GF-D8 (cell line): ENCODE measurements at regions not wholly inside any gene's neighbourhood (a gene's known extent, or its start where the extent isn't known, plus 50 kb on each side); places are given as distances from the start of the nearest gene placed in this dataset.
"Not testable (repeated sequence)": the region's sequence is repeated elsewhere in the genome, so short reads cannot be mapped to it uniquely, and the experiment has no call there.

ENCODE experiments used
- DNase-seq: peaks from one replicate; lab custom pipeline; 2025; lab: John Stamatoyannopoulos, UW

DNA sequence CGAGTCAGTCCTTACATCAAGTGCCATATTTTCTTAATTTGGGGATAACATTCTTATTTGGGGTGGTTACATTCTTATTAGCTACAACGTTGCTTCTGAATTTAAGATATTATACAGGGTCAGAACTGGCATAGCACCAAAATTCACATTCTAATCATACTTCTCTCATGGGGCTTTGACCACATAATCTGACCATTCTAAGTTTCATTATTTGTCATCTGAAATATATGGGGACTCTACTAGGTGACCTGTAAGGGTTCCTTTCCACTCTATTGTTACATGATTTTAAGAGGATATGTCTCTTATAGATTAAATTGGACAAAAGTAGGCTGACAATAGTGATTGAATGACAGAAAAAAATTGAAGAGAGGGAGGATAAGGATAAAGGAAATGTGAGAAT, 536.5 kb downstream of the KCTD12 start:
- DNase-seq = no peak

DNA sequence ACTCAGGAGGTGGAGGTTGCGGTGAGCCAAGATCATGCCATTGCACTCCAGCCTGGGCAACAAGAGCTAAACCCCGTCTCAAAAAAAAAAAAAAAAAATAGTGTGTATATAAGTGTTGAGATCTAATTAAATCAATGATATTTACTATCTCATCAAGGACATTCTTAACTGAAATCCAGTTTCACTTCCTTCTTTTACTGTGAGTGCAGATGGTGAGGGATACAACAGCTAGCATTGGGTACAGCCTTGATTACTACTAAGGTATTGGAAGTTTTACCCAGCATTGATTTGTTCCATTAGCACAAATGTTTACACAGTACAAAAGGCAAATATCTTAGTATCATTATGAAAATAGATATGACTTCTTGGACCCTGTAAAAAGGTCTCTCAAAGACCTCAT, 546.6 kb downstream of the KCTD12 start:
- no peak for DNase-seq

DNA sequence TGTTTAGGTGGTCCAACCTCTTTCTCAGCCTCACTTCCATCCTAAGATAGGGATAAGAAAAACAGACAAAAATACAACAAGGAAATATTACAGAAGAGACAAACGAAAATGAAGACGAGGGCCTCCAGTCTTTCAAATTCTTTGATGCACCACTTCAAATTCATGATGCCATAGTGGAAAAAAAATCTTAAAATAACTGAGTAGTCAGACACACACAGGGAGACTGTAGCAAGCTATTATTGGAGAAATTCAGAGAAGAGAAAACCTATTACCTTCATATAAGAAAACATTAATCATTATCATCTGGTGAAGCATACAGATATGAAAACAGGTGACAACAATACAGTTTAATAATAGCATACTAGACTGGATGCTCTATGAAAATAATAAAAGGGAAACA, 548.2 kb downstream of the KCTD12 start:
- no peak for DNase-seq

DNA sequence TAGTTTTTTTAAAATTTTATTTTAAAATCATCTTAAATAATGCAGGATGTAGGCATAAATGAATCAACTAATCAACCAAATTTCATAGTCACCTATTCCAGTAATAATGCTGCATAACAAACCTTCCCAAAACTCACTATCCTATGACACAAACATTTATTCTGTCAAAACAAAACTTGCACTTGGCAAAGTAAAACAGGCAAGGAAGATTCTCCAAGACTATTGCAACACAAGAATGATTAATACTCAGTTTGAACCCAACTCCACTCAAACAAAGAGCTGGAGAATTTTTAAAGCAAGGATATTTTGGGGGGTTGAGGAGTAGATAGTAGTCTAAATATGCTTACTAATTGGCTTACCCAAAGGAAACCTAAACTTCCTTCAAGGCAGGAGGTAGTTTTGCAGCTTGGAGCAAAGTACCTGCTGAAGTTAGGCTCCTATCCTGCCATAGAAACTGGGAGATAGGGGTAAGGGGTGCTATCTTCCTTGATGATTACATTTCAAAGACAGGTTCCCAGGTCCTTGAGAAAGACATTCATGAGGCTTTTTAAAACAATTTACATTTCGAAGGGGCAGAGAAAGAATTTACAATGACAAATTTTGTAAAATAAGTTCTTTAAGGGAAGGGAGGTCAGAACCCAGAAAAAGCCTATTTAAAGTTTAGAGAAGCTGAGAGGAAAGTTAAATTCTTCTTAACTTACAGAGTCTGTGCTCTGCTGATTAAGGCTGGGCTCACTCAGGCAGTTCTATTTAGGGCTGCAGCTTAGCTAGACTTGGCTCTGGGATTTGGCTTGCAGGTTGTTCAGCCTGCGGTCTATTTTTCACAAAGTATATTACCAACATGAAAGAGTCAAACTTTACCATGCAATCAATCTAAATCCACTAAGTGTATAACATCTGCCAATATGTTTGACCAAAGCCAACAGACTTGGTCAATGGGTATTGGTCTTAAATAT, 549.0 kb downstream of the KCTD12 start:
- no peak for DNase-seq

DNA sequence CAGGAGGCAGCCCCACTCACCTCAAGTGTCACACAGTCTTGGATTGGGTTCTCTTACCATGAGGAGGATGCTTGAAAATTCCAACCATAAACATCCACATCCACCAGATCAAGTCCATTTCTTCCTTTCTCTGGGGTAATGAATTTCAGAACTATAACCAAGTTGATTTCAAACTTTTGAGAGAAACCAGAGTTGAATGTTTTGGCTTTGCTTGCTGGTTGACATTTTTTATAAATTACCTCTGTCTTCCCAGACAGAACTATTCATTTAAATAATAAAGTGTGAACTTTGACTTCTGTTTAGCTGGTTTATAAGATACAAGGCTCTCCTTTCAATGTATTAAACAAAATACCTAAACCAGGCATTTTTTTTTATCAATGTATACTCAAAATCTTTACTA, 550.7 kb downstream of the KCTD12 start:
- DNase-seq = no peak

DNA sequence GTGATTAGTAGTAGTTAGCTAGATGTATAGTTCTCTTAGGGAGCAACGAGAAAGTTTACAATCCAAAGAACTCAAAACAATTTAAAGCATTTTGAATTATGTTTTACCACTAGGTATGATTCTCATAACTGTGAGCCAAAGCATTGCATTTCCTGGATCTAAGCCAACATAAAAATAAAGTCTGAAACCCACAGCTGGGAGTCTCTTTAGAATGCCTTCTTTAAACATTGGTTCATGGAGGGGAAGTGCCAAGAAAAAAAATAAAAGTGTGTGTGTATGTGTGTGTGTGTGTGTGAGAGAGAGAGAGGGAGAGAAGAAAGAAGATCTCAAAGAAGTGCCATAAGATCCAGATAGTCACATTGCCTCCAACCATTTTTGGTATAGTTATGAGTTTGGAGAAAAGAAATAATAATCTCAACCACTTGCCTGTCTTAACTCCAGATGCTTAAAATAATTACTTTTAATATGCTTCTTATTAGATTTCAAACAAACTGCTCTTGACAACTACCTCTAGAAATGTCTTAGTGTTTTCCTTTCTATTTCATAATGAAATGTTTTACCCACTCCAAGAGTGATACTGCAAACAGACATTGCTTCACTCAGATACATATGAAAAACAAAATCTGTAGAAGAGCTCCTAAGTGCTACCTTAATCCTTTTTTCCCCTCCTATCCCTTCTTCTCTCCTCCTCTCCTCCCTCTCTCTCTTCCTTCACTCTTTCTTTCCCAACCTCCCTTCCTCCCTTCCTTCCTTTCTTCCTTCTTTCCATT, 554.1 kb downstream of the KCTD12 start:
- no peak for DNase-seq

DNA sequence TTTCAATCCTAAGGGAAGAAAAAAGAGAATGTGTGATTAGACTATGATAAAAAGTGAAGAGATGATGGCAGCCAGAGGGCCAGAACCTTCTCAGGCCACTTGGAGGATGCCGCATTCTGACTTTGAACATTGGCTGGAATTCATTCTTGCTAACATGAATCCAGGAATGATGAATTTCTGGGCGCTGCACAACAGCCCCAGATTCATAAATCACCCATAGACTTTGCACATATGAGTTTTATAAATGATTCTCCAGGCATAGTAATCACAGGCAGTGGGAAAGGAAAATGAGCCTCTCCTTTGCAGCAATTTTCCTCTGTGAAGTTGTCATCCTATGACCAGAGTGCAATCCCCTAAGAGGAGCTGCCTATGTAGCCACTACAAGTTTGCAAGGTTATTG, 555.4 kb downstream of the KCTD12 start:
- no peak for DNase-seq

DNA sequence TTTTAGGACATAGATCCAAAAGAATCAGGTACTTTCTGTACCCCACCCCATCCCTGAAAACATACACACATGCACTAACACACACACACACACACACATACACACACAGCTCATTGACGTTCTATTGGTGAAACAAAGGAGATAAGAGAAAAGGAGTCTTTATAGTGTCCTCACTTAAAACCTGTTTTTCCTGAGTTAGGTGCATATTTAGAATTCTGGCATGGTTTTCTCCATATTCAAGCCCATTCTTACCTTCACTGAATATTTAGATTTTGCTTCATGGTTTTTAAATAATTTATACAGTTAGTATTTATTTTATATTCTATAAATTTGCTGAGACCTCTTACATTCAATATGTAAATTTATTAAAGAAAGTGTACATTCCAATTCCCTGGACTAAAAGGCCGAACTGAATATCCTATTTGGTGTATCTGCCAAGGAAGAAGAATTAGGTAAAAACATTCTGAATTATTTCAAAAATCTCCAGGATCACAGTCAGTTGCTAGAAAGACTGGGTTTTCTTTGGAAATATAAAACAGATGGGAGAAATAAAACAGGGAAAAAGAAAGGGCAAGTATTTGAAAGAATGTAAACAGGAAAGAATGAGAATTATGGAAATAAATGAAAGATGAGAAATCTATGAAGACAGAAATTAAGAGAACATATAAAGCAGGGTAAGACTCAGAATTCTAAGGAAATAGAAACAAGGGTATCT, 556.2 kb downstream of the KCTD12 start:
- no peak for DNase-seq

DNA sequence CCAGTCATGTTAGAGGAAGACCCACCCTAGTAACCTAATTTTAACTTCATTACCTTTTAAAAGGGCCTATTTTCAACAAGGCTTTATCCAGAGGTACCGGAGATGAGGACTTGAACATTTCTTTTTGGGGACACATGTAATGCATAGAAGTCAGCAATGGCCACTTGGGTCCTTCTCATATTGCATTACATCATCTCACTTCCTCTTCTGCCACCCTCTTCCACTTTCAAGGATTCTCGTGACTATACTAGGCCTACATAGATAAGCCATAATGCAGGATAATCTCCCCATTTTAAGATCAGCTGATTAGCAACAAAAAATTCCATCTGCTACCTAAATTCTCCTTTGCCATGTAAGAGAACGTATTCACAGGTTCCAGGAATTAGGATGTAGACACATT, 557.2 kb downstream of the KCTD12 start:
- no peak for DNase-seq

DNA sequence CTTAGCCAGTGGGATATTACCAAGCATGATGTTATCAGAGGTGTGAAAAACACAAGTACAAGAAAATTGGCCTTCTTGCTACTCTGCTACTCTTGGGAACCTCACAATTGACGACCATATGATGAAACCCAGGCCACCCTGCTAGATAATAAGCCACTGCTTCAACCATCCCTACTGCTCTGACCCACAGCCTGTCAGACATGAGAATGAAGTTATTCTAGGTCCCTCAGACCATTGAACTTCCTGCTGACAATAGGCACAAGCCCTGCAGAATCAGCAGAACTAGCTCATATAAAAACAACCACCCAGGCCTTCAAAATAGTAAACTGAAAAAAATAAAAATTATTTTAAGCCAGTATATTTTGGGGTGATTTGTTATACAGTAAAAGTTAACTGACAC, 559.9 kb downstream of the KCTD12 start:
- no peak for DNase-seq

DNA sequence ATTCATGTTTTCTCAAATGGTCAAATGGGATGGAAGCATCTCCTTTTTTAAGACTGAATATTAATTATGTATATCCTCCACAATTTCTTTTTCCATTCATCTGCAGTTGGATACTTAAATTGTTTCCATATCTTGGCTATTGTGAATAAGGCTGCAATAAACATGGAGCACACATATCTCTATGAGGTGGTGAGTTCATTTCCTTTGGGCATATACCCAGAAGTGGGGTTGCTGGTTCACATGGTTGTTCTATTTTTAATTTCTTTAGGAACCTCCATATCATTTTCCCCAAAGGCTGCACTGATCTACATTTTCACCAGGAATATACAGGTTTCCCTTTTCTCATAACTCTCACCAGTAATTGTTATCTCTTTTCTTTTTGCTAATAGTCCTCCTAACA, 566.3 kb downstream of the KCTD12 start:
- no peak for DNase-seq

DNA sequence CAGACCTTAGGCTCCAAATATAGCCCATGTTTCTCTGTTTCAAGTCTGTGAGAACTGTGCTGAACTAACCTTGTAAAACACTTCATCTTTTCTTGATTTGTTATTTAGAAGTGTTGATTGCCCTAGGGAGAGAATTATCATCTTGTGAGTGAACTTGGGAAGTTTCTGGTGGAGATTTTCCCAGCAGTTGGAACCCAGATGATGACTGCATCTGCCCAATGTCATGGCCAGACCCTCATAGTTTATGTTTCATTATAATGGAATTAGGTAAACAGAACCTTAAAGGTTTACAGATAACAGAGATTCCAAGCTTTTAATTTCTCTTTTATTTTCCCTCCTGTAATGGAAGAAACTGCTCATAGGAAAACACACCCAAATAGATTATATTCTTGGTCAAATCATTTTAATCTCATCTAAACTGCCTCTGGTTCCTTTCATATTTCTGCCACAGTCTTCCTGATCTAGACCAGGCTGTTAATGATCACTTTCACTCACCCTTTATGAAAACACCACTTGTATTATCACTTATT, 569.1 kb downstream of the KCTD12 start:
- DNase-seq = no peak

DNA sequence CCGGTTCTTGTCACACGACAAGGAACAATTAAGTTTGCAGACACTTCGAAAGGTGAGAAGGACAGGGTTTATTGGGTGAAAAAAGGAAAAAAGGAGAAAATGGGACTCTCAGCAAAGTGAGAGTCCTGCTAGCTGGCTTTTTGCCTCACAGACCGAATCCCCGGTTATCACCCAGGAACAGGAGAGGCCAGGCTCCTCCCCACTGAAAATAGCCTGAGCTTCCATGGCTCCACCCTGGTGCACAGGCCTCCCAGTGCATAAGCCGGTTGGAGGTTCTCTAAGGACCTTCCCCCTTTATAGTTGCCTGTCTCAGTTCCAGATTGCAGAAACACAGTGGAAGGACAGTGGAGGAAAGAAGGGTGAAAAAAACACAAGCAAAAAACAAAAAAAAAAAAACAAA, 571.7 kb downstream of the KCTD12 start:
- DNase-seq = no peak

DNA sequence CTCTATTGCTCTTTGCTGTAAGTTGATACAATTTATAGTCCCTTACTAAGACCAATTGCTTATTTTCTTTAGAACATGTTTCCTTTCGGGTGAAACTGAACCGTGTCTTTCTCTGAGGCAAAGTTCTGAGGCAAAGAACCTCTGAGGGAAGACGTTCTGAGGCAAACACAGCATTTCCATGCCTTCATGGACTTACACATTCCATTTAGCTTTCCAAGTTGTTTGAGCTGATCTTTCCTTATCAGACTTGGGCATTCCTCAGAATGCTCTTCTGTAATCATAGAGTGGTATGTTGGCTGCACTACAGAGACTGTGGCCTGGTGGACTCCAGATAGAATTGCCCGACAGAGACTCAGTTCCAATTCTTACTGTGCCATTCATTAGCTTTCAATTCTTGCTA, 579.1 kb downstream of the KCTD12 start:
- no peak for DNase-seq

DNA sequence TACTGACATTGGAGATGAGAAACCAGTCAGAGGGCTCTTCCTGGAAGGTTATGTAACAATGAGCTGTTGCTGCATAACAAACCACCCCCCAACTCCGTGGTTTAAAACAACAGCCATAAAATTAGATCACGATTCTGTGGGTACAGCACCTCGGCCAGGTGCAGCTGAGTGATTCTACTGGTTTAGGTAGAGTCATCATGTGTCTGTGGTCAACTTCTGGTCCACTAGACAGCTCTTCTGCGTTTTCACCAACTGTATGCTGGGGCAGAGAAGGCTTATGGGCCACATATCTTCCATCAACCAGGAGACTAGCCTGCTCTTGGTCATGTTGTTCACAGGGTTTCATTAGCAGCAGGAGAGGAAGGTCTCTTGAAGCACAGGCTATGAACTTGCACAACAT, 585.5 kb downstream of the KCTD12 start:
- no peak for DNase-seq

DNA sequence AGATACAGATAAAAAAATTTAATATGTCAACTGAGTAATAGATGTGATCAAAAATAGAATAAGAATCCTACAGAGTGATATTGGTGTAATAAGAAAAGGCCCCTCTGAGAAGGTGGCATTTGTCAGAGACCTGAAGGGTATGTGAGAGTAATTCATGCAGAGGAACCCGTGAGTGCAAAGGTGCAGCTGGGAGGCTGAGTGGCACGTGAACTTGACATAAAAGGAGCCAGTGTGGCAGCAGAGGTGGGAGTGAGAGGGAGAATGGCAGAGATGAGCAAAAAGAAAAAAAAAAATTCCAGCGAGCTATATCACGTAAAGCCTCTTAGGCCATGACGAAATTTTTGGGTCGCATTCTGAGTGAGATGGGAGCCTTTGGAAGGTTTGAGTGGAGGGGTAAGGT, 588.9 kb downstream of the KCTD12 start:
- no peak for DNase-seq

DNA sequence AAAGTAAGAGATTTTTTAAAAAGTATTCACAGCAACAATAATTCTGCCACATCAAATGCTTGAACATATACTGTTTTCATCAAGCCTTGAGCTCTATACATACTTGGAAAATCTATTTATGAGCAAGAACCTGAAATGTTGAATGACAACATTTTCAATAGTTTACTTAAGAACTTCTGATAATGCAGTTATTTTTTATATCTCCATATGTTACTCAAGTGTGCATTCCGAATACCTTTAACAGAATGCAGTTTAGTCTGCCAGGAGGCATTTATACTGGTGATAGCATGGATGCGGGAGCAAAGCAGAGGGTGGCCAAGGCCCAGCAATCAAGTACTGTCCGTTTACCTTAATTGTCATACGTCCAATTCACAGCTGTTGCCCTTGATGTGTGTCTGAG, 589.5 kb downstream of the KCTD12 start:
- DNase-seq = no peak

DNA sequence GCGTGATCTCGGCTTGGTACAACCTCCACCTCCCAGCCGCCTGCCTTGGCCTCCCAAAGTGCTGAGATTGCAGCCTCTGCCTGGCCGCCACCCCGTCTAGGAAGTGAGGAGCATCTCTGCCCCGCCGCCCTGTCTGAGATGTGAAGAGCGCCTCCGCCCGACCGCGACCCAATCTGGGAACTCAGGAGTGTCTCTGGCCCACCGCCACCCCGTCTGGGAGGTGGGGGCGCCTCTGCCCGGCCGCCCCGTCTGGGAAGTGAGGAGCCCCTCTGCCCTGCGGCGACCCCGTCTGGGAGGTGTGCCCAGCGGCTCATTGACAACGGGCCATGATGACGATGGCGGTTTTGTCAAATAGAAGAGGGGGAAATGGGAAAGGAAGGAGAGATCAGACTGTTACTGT, 591.2 kb downstream of the KCTD12 start:
- DNase-seq = not testable (repeated sequence)

DNA sequence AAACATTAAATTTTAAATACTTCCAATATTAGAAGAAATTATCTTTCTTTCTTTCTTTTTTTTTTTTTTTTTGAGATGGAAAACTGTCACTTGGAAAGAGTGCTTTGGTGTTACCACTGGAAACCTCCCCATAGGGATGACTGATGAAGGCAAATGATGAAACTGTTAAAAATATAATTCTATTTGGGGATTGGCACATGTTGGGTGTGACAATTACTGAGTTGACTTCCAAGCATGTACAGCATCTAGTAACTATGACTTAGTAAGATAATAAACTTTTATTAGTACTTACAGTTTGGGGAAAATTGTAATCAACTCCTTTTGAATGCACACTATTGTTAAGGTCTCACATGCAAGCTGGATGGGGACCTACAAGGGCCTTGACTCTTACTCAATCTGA, 592.5 kb downstream of the KCTD12 start:
- no peak for DNase-seq

DNA sequence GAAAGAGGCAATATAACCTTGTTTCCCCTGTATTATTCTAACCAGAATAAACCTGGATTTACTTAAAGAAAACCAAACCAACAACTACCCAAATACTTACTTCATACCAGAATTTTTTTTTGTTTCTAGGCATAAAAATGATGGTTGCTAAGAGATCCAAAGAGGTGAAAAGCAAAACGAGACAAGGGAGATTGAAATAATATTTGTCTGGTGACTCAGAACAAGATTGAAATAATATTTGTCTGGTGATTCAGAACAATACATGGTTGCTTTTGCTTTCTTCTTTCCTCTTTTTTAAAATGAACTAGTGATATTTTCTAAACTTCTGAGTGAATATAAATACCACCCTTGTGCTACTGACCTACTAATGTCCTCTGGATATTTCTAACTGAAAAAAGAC, 592.9 kb downstream of the KCTD12 start:
- DNase-seq = no peak

DNA sequence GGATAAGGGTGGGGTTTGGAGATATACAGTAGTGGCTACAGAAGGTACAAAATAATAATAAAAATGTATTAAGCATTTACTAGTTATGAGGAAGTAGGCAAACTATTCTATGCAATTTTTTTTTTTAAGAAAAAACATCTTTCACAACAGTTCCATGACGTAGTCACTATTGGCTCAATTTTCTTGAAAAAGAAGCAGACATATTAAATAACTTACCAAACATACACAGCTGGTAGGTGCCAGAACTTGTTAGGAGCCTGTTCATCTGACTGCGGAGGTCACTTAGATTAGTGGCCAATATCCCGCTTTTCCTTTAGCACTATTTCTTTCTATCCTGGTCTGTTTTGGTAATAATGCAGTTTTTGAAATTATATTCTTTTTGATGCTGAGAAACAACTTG, 593.5 kb downstream of the KCTD12 start:
- no peak for DNase-seq

DNA sequence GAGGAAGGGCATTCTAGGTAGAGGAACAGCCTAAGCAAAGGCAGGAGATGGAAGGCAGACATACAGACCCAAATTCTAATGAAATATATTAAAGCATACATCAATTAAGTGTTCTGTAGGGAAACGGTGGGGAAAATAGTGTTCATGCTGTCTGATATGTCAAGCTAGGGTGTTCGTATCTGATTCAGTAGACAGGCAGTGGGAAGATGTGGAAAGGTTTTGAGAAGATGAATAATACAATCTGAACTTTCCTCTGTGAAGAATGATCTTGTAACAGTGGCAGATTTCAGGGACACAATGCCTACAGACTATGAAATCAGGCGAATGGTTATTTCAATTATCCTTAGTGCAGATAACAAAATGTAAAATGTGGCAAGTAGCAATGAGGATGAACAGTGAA, 594.2 kb downstream of the KCTD12 start:
- DNase-seq = no peak
